Adipocyte (in vitro differentiated cells): ENCODE measurements at regions not wholly inside any gene's neighbourhood (a gene's known extent, or its start where the extent isn't known, plus 50 kb on each side); places are given as distances from the start of the nearest gene placed in this dataset.
"Not testable (repeated sequence)": the region's sequence is repeated elsewhere in the genome, so short reads cannot be mapped to it uniquely, and the experiment has no call there.

ENCODE experiments used
- DNase-seq: peaks from one replicate; pipeline ENCODE4 v3.0.0-alpha.2; 2015; ENCODE audit warnings: low read depth
- H3K27me3 ChIP-seq: replicated peaks from 2 replicates; pipeline ENCODE4 v1.7.0; 2013; ENCODE audit warnings: mild to moderate bottlenecking, low read length, moderate library complexity; ENCODE audit not compliant: control insufficient read depth, insufficient read depth
- H3K36me3 ChIP-seq: 2 replicates; pipeline ENCODE4 v1.7.0; 2013; ENCODE audit warnings: low read length, mild to moderate bottlenecking, moderate library complexity; ENCODE audit not compliant: control insufficient read depth, insufficient read depth, severe bottlenecking
- H3K4me1 ChIP-seq: 2 replicates; pipeline ENCODE4 v1.7.0; 2013; ENCODE audit warnings: mild to moderate bottlenecking, low read length, moderate library complexity; ENCODE audit not compliant: control insufficient read depth, insufficient read depth
- H3K4me3 ChIP-seq: 2 replicates; pipeline ENCODE4 v1.7.0; 2013; ENCODE audit warnings: mild to moderate bottlenecking, low read length, moderate library complexity
- H3K9ac ChIP-seq: 2 replicates; pipeline ENCODE4 v1.7.0; 2013; ENCODE audit warnings: mild to moderate bottlenecking, low read length, moderate library complexity
- H3K9me3 ChIP-seq: 2 replicates; pipeline ENCODE4 v1.7.0; 2013; ENCODE audit warnings: mild to moderate bottlenecking, low read length, moderate library complexity; ENCODE audit not compliant: control insufficient read depth

DNA sequence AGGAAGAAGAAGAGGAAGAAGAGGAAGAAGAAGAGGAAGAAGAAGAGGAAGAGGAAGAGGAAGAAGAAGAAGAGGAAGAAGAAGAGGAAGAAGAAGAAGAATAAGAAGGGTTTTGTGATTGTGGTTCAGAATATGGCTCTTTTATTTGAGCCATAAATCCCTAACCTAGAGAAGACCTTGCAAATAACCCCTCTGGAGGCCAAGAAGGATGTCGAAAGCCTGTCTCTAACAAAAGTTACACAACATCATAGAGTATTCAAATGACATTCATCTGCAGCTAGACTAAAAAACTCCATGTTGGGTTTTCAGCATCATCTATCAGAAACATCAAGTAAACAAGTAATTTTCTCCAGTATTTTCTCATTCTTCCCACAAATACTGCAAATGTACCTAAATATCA lies 100.9 kb downstream of the RNASET2 start:
- Histone ChIP-seq H3K9ac (no peak overlapping the region), H3K4me1 (no peaks in the 10 kb centered on the region), H3K4me3 (no peak overlapping the region), H3K27me3 (peaks cover 23% of the 10 kb centered on the region), H3K9me3 (no peaks in the 10 kb centered on the region), H3K36me3 (no peaks in the 10 kb centered on the region)
- DNase-seq: no peak

DNA sequence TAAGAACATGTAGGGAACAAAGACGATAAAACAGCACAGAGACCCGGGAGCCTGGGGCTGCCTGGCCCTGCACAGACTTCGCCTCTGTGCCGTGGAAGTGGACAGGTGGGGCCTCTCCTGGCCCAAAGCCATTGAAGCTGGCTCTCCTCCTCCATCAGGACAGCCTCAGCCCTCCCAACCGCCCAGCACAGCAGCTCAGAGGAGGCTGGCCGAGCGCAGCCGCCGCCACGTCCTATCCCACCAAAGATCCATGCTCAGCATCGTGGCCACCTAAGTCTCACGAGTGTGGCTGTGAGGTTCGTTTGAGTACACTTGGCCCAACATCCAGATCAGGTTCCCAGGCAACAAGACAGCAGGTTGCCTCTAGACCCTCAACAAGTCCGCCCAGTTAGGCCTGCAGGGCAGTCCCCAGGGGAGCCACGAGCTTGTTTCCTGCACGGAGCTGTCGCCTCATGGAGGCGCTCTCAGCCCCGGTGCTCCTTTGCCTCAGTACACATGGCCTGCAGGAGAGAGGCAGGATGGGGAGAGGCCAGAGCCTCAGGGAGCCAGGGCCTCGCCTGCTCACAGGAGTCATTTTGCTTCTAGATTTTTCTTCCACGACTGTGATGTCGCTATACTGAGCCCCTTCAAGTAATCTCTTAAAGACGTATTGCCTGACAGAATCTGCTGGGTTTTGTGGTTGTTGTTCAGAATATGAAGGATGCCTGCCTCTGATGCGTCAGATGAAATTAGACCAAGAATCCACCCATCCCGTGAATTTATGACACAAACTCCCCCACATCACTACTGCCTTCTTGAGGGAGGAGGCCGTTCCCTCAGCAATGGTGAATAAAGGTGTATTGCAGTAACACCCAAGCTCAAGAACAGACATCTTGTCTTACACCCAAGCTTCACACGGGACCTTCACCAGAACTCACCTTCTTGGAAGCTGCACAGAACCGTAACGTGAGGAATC lies 102.7 kb downstream of the RNASET2 start:
- H3K27me3 ChIP-seq: peaks cover 11% of the 10 kb centered on the region
- no peaks in the 10 kb centered on the region for H3K9me3 ChIP-seq
- H3K36me3 ChIP-seq: no peaks in the 10 kb centered on the region
- H3K9ac ChIP-seq: no peak overlapping the region
- DNase-seq: no peak
- no peak overlapping the region for H3K4me3 ChIP-seq
- H3K4me1 ChIP-seq: no peaks in the 10 kb centered on the region

GRCh38 chr6:166852451-166852975 lies 103.8 kb downstream of the RNASET2 start:
- H3K4me3 ChIP-seq: no peak overlapping the region
- peaks cover 5% of the 10 kb centered on the region for H3K9me3 ChIP-seq
- DNase-seq: no peak
- H3K4me1 ChIP-seq: no peaks in the 10 kb centered on the region
- peaks cover under 1% of the 10 kb centered on the region for H3K27me3 ChIP-seq
- no peak overlapping the region for H3K9ac ChIP-seq
- no peaks in the 10 kb centered on the region for H3K36me3 ChIP-seq

DNA sequence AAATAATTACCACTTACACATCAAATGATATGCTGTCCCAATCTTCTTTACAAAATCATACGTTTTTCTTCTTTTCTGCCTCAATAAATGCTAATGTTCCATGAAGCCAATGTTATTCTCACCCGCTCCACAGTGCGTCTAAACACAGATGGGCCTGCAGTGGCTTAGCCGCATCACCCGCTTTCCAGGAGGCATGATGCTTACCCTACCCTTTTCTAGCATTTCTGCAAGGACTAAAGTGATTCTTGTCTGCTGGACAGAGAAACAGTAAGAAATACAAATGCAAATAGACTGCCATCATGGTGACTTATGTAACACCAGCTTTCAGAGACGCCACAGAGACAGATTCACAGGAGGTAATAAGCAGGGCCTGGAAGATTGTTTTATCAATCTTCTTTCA lies 104.4 kb downstream of the RNASET2 start:
- Histone ChIP-seq H3K9ac (no peak overlapping the region), H3K36me3 (no peaks in the 10 kb centered on the region), H3K4me3 (no peak overlapping the region), H3K27me3 (no peaks in the 10 kb centered on the region), H3K9me3 (peaks cover 8% of the 10 kb centered on the region), H3K4me1 (no peaks in the 10 kb centered on the region)
- DNase-seq: no peak

- DNase-seq: no peak
- Histone ChIP-seq H3K9ac (no peak overlapping the region), H3K4me3 (no peak overlapping the region), H3K9me3 (peaks cover 13% of the 10 kb centered on the region), H3K4me1 (no peaks in the 10 kb centered on the region), H3K36me3 (no peaks in the 10 kb centered on the region), H3K27me3 (no peaks in the 10 kb centered on the region)
These were observed 104.9 kb downstream of the RNASET2 start for GRCh38 chr6:166851426-166851825.

DNA sequence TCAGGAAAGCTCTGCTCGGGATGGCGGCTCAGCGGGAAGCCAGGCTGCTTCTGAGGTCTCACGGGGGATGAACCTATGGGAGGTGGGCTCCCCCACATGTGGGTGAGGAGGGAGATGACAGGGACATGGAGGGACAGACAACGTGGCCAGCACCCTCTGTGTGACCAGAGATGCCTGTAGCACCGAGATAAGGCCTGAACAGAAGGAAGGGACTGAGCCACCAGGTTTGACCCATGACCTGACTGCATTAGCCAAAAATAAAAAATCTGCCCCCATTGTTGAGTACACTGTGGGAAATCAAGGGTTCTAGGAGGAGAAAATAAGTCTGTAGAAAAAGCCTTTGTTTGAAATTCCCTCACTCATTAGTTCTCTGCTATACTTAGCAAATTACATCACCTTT lies 105.7 kb downstream of the RNASET2 start:
- H3K27me3 ChIP-seq: no peaks in the 10 kb centered on the region
- no peaks in the 10 kb centered on the region for H3K36me3 ChIP-seq
- no peak overlapping the region for H3K4me3 ChIP-seq
- H3K9ac ChIP-seq: no peak overlapping the region
- DNase-seq: no peak
- peaks cover 15% of the 10 kb centered on the region for H3K9me3 ChIP-seq
- no peaks in the 10 kb centered on the region for H3K4me1 ChIP-seq

DNA sequence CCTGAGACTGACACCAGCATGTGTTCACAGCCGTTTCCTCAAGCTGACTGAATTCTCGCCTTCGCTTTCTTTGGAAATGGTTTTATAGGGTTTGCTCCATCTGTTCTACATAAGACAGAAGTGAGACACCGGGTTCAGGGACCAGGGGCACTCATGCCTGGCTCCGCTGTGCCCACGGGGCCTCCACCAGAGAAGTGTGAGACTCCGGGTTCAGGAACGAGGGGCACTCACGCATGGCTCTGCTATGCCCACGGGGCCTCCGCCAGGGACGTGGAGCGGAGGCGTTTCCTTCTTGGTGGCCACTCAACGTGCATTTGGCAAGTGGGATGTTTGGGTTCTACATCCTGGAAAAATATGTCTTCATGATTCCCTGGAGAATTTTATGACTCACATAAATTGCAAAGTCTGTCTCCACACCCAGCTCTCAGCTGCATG lies 106.6 kb downstream of the RNASET2 start:
- Histone ChIP-seq H3K27me3 (no peaks in the 10 kb centered on the region), H3K4me3 (no peak overlapping the region), H3K9me3 (peaks cover 15% of the 10 kb centered on the region), H3K36me3 (no peaks in the 10 kb centered on the region), H3K9ac (no peak overlapping the region), H3K4me1 (no peaks in the 10 kb centered on the region)
- DNase-seq: no peak

DNA sequence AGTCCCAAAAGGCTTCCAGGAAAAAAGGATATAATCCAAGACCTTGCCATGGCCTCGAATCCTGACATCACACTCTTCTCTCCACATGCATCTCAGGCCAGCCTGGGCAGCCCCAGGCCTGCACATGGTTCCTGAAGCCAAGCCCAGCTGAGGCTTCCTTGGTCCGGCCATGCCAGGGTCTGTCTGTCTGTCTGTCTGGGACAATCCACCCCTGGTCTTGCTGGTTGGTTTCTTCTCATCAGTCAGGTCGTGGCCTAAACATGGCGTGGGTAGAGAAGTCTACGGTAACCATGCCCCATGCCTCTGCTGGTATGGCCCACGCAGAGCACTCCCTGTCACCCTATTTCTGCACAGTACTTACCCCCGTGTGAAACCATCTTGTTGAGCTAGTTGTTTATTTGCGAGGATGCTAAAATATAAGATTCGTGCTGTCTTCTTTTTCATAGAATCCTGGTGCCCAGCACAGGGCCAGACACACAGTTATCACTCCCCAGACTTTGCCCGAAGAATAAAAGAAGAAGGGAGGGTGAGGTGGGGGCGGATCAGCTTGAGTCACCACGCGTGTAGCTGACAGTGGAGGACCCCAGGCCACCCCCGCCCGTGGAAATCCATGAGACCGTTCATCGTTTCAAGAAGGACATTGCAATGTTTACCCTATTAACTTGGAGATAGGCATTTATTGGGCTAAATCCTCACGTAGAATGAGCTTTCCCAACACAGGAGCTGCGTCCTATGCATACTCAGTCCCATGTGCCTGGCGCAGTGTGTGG lies 107.2 kb downstream of the RNASET2 start:
- no peak for DNase-seq
- Histone ChIP-seq H3K9me3 (peaks cover 15% of the 10 kb centered on the region), H3K4me1 (no peaks in the 10 kb centered on the region), H3K36me3 (no peaks in the 10 kb centered on the region), H3K27me3 (no peaks in the 10 kb centered on the region), H3K9ac (no peak overlapping the region), H3K4me3 (no peak overlapping the region)

DNA sequence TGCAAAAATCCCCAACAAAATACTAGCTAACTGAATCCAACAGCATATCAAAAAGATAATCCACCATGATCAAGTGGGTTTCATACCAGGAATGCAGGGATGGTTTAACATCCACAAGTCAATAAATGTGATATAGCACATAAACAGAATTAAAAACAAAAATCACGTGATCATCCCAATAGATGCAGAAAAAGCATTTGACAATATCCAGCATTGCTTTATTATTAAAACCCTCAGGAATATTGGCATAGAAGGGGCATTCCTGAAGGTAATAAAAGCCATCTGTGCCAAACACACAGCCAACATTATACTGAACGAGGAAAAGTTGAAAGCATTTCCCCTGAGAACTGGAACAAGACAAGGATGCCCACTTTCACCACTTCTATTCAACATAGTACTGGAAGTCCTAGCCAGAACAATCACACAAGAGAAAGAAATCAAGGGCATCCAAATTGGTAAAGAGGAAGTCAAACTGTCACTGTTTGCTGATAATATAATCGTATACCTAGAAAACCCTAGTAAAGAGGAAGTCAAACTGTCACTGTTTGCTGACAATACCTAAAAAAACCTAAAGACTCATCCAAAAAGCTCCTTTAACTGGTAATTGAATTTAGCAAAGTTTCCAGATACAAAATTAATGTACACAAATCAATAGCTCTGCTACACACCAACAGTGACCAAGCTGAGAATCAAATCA lies 109.8 kb downstream of the RNASET2 start:
- DNase-seq, H3K9ac ChIP-seq, H3K36me3 ChIP-seq, H3K4me1 ChIP-seq, H3K4me3 ChIP-seq, H3K27me3 ChIP-seq: not testable (repeated sequence)
- H3K9me3 ChIP-seq: peaks cover 15% of the 10 kb centered on the region

DNA sequence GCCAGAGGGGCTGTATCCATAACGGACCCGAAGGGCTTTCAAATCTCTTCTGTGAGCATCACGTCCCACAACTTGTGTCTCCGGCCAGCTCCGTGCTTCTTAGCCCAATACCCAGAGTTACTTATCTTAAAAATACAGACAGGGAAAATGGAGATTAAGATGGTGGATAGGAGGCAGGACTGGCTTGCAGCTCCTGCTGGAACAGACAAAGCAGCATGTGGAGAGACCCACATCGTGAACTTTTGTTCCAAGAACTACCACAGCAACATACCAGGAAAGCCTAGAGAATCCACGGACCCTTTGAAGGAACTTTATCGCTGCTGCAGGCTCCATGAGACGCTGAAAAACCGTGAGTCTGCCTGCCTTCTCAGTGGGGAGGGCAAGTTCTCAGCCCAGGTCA lies 113.7 kb downstream of the RNASET2 start:
- no peaks in the 10 kb centered on the region for H3K27me3 ChIP-seq
- H3K9me3 ChIP-seq: peaks cover 11% of the 10 kb centered on the region
- H3K9ac ChIP-seq: no peak overlapping the region
- DNase-seq: no peak
- no peaks in the 10 kb centered on the region for H3K36me3 ChIP-seq
- no peaks in the 10 kb centered on the region for H3K4me1 ChIP-seq
- no peak overlapping the region for H3K4me3 ChIP-seq

GRCh38 chr6:166841216-166841615 lies 115.1 kb downstream of the RNASET2 start:
- H3K9me3 ChIP-seq: no peaks in the 10 kb centered on the region
- no peak for DNase-seq
- H3K27me3 ChIP-seq: no peaks in the 10 kb centered on the region
- H3K9ac ChIP-seq: no peak overlapping the region
- no peak overlapping the region for H3K4me3 ChIP-seq
- H3K36me3 ChIP-seq: no peaks in the 10 kb centered on the region
- H3K4me1 ChIP-seq: no peaks in the 10 kb centered on the region
